ENCODE measurements at regions not wholly inside any gene's neighbourhood (a gene's known extent, or its start where the extent isn't known, plus 50 kb on each side); places are given as distances from the start of the nearest gene placed in this dataset.

GRCh38 chr2:221178139-221178538, 394.0 kb downstream of the EPHA4 start:
- TF ChIP-seq EZH2 (IDR thresholded peaks at IDR 0.05; ENCODE audit: borderline replicate concordance) (no peak), CTCF (IDR thresholded peaks at IDR 0.05; ENCODE audit: poor library complexity) (no peak)

Data from hepatocyte (in vitro differentiated cells).